ENCODE measurements at regions not wholly inside any gene's neighbourhood (a gene's known extent, or its start where the extent isn't known, plus 50 kb on each side); places are given as distances from the start of the nearest gene placed in this dataset.

DNA sequence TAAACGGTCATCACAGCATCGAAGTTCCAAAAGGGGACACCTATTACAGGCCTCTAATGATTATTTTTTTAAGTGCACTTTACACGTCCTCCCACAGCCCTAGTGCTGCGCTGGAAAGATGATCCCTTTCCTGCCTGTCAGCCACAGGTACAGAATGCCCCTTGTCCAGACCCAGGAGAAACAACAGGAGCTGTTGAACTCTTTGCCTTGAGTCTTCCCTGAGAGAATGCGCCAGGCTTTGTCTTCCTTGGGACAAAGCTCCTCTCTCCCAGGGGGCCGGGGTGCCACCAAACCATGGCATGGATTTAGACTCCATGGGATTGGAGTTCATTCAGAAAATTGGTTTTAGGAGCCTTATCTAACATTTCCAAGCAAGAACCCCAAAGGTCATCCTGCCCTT lies 319.0 kb upstream of the SOX11 start:
- no peak for DNase-seq (ENCODE audit: low spot score)
- ATAC-seq, result peak; percentile 41

More for the DNA sequence above, 319.0 kb upstream of the SOX11 start:
- Histone ChIP-seq H3K27ac (ENCODE audit: extremely low read length, insufficient read depth, low read length) (no peak overlapping the region), H4K20me1 (ENCODE audit: insufficient read depth, low read length) (no peaks in the 10 kb centered on the region), H3K4me3 (replicated peaks in 1 of 3; ENCODE audit: insufficient read depth in 1 of 3, low read depth in 2 of 3, low read length in 3 of 3) (no peak overlapping the region), H3K27me3 (ENCODE audit: control insufficient read depth in 1 of 2, insufficient read depth in 2 of 2, low read length in 2 of 2) (no peaks in the 10 kb centered on the region; a peak in 1 of 5 replicates), H3K4me1 (ENCODE audit: insufficient read depth, low read length) (peaks cover 9% of the 10 kb centered on the region), H3K4me2 (ENCODE audit: low read depth, low read length) (no peak overlapping the region), H2AFZ (ENCODE audit: low read length) (no peak overlapping the region), H3K9me3 (ENCODE audit: low read length) (no peaks in the 10 kb centered on the region), H3K36me3 (replicated peaks in 1 of 2; ENCODE audit: control insufficient read depth in 1 of 2, insufficient read depth in 2 of 2, low read length in 2 of 2) (no peaks in the 10 kb centered on the region), H3K79me2 (ENCODE audit: insufficient read depth, low read length) (no peaks in the 10 kb centered on the region), H3K9ac (ENCODE audit: insufficient read depth, low read depth, low read length) (no peak overlapping the region)
- in situ Hi-C loops (cut with HindIII; ENCODE audit: extremely low pct_ligation_motif_present, low pct_unique_long_range_greater_than_20kb), result no loop called here
- POLR2A ChIA-PET, result no interaction called here
- BruUV-seq (replicated peaks), result no TSS peak
- TF ChIP-seq, protein P1, sequence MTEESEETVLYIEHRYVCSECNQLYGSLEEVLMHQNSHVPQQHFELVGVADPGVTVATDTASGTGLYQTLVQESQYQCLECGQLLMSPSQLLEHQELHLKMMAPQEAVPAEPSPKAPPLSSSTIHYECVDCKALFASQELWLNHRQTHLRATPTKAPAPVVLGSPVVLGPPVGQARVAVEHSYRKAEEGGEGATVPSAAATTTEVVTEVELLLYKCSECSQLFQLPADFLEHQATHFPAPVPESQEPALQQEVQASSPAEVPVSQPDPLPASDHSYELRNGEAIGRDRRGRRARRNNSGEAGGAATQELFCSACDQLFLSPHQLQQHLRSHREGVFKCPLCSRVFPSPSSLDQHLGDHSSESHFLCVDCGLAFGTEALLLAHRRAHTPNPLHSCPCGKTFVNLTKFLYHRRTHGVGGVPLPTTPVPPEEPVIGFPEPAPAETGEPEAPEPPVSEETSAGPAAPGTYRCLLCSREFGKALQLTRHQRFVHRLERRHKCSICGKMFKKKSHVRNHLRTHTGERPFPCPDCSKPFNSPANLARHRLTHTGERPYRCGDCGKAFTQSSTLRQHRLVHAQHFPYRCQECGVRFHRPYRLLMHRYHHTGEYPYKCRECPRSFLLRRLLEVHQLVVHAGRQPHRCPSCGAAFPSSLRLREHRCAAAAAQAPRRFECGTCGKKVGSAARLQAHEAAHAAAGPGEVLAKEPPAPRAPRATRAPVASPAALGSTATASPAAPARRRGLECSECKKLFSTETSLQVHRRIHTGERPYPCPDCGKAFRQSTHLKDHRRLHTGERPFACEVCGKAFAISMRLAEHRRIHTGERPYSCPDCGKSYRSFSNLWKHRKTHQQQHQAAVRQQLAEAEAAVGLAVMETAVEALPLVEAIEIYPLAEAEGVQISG (CRISPR knock-in tag; IDR thresholded peaks at IDR 0.05), result no peak
- TF ChIP-seq, protein P2, sequence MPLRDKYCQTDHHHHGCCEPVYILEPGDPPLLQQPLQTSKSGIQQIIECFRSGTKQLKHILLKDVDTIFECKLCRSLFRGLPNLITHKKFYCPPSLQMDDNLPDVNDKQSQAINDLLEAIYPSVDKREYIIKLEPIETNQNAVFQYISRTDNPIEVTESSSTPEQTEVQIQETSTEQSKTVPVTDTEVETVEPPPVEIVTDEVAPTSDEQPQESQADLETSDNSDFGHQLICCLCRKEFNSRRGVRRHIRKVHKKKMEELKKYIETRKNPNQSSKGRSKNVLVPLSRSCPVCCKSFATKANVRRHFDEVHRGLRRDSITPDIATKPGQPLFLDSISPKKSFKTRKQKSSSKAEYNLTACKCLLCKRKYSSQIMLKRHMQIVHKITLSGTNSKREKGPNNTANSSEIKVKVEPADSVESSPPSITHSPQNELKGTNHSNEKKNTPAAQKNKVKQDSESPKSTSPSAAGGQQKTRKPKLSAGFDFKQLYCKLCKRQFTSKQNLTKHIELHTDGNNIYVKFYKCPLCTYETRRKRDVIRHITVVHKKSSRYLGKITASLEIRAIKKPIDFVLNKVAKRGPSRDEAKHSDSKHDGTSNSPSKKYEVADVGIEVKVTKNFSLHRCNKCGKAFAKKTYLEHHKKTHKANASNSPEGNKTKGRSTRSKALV (CRISPR knock-in tag; IDR thresholded peaks at IDR 0.05), result no peak
- no peak for TF ChIP-seq YY1 (IDR thresholded peaks at IDR 0.05; ENCODE audit: insufficient read depth, insufficient replicate concordance, low read depth, low read length)
- TF ChIP-seq, protein P3, sequence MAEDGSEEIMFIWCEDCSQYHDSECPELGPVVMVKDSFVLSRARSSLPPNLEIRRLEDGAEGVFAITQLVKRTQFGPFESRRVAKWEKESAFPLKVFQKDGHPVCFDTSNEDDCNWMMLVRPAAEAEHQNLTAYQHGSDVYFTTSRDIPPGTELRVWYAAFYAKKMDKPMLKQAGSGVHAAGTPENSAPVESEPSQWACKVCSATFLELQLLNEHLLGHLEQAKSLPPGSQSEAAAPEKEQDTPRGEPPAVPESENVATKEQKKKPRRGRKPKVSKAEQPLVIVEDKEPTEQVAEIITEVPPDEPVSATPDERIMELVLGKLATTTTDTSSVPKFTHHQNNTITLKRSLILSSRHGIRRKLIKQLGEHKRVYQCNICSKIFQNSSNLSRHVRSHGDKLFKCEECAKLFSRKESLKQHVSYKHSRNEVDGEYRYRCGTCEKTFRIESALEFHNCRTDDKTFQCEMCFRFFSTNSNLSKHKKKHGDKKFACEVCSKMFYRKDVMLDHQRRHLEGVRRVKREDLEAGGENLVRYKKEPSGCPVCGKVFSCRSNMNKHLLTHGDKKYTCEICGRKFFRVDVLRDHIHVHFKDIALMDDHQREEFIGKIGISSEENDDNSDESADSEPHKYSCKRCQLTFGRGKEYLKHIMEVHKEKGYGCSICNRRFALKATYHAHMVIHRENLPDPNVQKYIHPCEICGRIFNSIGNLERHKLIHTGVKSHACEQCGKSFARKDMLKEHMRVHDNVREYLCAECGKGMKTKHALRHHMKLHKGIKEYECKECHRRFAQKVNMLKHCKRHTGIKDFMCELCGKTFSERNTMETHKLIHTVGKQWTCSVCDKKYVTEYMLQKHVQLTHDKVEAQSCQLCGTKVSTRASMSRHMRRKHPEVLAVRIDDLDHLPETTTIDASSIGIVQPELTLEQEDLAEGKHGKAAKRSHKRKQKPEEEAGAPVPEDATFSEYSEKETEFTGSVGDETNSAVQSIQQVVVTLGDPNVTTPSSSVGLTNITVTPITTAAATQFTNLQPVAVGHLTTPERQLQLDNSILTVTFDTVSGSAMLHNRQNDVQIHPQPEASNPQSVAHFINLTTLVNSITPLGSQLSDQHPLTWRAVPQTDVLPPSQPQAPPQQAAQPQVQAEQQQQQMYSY (CRISPR knock-in tag; IDR thresholded peaks at IDR 0.05), result peak; percentile 97
- no peak for TF ChIP-seq MEIS2 (CRISPR knock-in tag; IDR thresholded peaks at IDR 0.05)
- no peak for FAIRE-seq
- intact Hi-C loops (cut with micrococcal nuclease; ENCODE audit: unreplicated experiment), result no loop called here
- WGBS (ENCODE audit: low lambda C conversion rate), result 8% methylated on average over 6 of the region's 6 CpGs
- CTCF ChIA-PET (ENCODE audit: low intra/inter-chr PET ratio, low total read pairs), result no interaction called here
